ENCODE measurements at regions not wholly inside any gene's neighbourhood (a gene's known extent, or its start where the extent isn't known, plus 50 kb on each side); places are given as distances from the start of the nearest gene placed in this dataset.

DNA sequence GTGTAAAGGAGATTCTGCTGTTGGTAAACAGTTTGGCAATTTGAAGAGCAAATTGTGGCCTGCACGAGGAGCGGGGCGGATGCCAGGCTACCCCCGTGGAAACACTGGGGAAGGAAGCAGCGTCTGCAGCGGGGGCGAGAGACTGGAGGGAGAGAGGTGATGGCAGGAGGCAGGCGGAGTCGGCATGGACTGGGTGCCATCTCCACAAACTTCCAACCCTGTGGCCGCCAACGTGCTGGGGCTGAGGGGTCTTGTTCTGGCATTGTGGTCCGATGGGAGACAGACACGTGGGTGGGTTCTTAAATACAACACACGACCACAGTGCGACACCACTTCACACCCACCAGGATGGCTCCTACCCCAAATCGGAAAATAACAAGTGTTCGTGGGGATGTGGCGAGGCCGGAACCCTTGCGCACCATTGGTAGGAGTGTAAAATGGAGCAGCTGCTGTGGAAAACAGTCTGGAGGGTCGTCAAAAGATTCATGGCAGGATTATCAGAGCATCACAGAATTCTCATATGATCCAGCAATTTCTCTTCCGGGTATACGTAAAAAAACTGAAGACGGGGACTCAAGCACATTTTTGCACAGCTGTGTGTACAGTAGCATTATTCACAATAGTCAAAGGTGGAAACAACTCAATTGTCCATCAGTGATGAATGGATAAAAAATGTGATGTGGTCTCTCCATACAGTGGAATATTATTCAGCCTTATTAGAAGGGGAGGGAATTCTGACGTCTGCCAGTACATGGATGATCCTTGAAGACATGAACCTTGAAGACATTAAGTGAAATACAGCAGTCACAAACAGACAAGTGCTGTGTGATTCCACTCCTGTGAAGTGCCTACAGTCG lies 82.4 kb upstream of the HPCAL1 start:
- WGBS, 2 donors (ENCODE audit: low coverage in 1 of 2): 76 to 88% methylated on average over 10 to 26 of the region's 26 CpGs
- in situ Hi-C loops (cut with MboI; ENCODE audit: low pct_ligation_motif_present in 1 of 4, low pct_unique_long_range_greater_than_20kb in 1 of 4, low sequenced_read_pairs in 3 of 4) (no loop called here), intact Hi-C loops (cut with DNase I; ENCODE audit: low total_unique reads) (no loop called here)
- Histone ChIP-seq H3K36me3 (no peaks in the 10 kb centered on the region), H3K4me3 (no peak overlapping the region), H3K9me3 (no peaks in the 10 kb centered on the region), H3K4me1 (peaks cover 0 to 4% (median under 1%) of the 10 kb centered on the region in 4 donors), H3K27me3 (no peaks in the 10 kb centered on the region), H3K27ac (no peak overlapping the region)
- no peak for DNase-seq
- TF ChIP-seq, protein P1, sequence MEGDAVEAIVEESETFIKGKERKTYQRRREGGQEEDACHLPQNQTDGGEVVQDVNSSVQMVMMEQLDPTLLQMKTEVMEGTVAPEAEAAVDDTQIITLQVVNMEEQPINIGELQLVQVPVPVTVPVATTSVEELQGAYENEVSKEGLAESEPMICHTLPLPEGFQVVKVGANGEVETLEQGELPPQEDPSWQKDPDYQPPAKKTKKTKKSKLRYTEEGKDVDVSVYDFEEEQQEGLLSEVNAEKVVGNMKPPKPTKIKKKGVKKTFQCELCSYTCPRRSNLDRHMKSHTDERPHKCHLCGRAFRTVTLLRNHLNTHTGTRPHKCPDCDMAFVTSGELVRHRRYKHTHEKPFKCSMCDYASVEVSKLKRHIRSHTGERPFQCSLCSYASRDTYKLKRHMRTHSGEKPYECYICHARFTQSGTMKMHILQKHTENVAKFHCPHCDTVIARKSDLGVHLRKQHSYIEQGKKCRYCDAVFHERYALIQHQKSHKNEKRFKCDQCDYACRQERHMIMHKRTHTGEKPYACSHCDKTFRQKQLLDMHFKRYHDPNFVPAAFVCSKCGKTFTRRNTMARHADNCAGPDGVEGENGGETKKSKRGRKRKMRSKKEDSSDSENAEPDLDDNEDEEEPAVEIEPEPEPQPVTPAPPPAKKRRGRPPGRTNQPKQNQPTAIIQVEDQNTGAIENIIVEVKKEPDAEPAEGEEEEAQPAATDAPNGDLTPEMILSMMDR (IDR thresholded peaks at IDR 0.05): no peak
- no peak for TF ChIP-seq POLR2A (IDR thresholded peaks at IDR 0.05)
- no peak for TF ChIP-seq POLR2AphosphoS5 (IDR thresholded peaks at IDR 0.05)
- no peak for TF ChIP-seq EP300 (IDR thresholded peaks at IDR 0.05; ENCODE audit: low read depth)

DNA sequence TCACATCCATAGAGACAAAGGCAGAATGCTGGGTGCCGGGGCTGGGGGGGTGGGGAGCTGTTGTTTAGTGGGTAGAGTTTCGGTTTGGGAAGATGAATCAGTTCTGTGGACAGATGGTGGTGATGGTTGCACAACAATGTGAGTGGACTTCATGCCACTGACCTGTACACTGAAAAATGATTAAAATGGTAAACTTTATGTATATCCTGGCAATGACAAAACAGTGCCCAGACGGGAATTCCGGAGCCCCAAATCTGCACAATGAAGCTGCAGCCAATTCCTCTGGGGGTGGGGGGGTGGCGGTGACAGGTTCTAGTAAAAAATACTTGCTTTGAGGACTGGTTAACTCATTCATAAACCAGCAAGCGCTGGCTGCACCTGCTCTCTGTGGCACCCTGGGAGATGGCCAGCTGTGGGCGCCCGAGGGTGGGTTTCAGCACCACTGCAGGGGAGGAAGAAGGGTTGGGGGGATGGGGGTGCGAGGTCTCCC lies 81.8 kb upstream of the HPCAL1 start:
- DNase-seq: no peak
- H3K9me3 ChIP-seq: no peaks in the 10 kb centered on the region
- in situ Hi-C loops (cut with MboI; ENCODE audit: low pct_ligation_motif_present in 1 of 4, low pct_unique_long_range_greater_than_20kb in 1 of 4, low sequenced_read_pairs in 3 of 4) (no loop called here), intact Hi-C loops (cut with DNase I; ENCODE audit: low total_unique reads) (no loop called here)
- no peak overlapping the region for H3K27ac ChIP-seq
- H3K4me3 ChIP-seq: no peak overlapping the region
- 82% methylated on average over 9 of the region's 9 CpGs; no CpG with 5 or more reads in 1 of the 2 donors for WGBS, 2 donors (ENCODE audit: low coverage in 1 of 2)
- TF ChIP-seq EP300 (IDR thresholded peaks at IDR 0.05; ENCODE audit: low read depth) (no peak), POLR2A (IDR thresholded peaks at IDR 0.05) (no peak), POLR2AphosphoS5 (IDR thresholded peaks at IDR 0.05) (no peak)
- TF ChIP-seq, protein P1 (IDR thresholded peaks at IDR 0.05): no peak
- peaks cover 0 to 10% (median 6%) of the 10 kb centered on the region in 4 donors for H3K4me1 ChIP-seq
- no peaks in the 10 kb centered on the region for H3K27me3 ChIP-seq
- H3K36me3 ChIP-seq: no peaks in the 10 kb centered on the region

GRCh38 chr2:10221443-10221842 lies 81.3 kb upstream of the HPCAL1 start:
- DNase-seq: no peak
- Histone ChIP-seq H3K27ac (no peak overlapping the region), H3K36me3 (no peaks in the 10 kb centered on the region), H3K4me1 (peaks cover 0 to 14% (median 10%) of the 10 kb centered on the region in 4 donors), H3K9me3 (no peaks in the 10 kb centered on the region), H3K4me3 (no peak overlapping the region), H3K27me3 (no peaks in the 10 kb centered on the region)
- intact Hi-C loops (cut with DNase I; ENCODE audit: low total_unique reads) (no loop called here), in situ Hi-C loops (cut with MboI; ENCODE audit: low pct_ligation_motif_present in 1 of 4, low pct_unique_long_range_greater_than_20kb in 1 of 4, low sequenced_read_pairs in 3 of 4) (no loop called here)
- WGBS, 2 donors (ENCODE audit: low coverage in 1 of 2): 75 to 80% methylated on average over 4 to 11 of the region's 11 CpGs
- TF ChIP-seq, protein P1 (IDR thresholded peaks at IDR 0.05): no peak
- TF ChIP-seq EP300 (IDR thresholded peaks at IDR 0.05; ENCODE audit: low read depth) (no peak), POLR2AphosphoS5 (IDR thresholded peaks at IDR 0.05) (no peak), POLR2A (IDR thresholded peaks at IDR 0.05) (no peak)

DNA sequence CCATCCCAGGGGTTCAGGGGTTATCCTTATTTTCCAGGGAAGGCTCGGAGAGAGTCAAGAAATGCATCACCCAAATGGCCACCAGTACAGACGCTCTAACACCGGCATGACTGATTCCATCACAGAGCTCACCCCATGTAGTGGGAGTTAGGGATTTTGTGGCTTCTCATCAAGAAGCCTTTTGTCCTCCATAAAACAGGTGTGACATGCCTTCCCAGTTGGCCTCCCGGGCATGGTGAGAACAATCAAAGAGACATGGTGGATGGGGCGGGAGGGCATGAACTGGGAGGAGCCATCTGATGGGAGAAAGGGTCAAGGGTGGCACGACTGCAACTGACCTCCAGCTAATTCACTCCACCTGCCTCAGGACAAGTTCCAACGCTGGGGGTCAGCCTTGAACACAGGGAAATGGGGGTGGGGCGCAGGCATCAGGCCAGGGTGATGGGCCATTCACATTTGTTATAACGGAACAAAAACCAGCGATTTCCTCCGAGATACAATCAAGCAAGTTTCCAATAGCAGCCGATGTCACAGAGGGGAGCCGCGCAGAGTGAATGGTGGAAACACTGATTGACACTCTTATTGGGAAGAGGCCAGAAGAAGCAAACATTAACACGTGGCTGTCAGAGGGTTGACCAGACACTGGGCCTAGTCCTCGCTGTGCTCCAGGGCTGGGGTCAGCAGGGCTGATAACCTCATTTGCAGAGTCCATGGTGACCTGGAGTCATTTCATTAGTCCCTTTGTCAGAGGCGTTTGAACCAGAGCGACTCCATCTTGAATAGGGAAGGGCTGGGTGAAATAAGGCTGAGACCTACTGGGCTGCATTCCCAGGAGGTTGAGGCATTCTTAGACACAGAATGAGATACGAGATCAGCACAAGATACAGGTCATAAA lies 80.5 kb upstream of the HPCAL1 start:
- Histone ChIP-seq H3K4me1 (peaks cover 0 to 18% (median 15%) of the 10 kb centered on the region in 4 donors), H3K9me3 (no peaks in the 10 kb centered on the region), H3K36me3 (no peaks in the 10 kb centered on the region), H3K27me3 (no peaks in the 10 kb centered on the region), H3K27ac (no peak overlapping the region), H3K4me3 (no peak overlapping the region)
- 86 to 89% methylated on average over 7 to 19 of the region's 19 CpGs for WGBS, 2 donors (ENCODE audit: low coverage in 1 of 2)
- TF ChIP-seq POLR2A (IDR thresholded peaks at IDR 0.05) (no peak), POLR2AphosphoS5 (IDR thresholded peaks at IDR 0.05) (no peak), EP300 (IDR thresholded peaks at IDR 0.05; ENCODE audit: low read depth) (no peak)
- TF ChIP-seq, protein P1 (IDR thresholded peaks at IDR 0.05): no peak
- no peak for DNase-seq
- in situ Hi-C loops (cut with MboI; ENCODE audit: low pct_ligation_motif_present in 1 of 4, low pct_unique_long_range_greater_than_20kb in 1 of 4, low sequenced_read_pairs in 3 of 4): no loop called here
- intact Hi-C loops (cut with DNase I; ENCODE audit: low total_unique reads): no loop called here
